ENCODE measurements at regions not wholly inside any gene's neighbourhood (a gene's known extent, or its start where the extent isn't known, plus 50 kb on each side); places are given as distances from the start of the nearest gene placed in this dataset.
A peak's percentile ranks its signal among the peaks of the same experiment; 100 is the strongest.
"Not testable (repeated sequence)": the region's sequence is repeated elsewhere in the genome, so short reads cannot be mapped to it uniquely, and the experiment has no call there.

GRCh38 chr11:116698080-116698479 is 74.7 kb downstream of the BUD13 start:
- DNase-seq = no peak

- no peak for DNase-seq
These were observed 75.1 kb downstream of the BUD13 start for GRCh38 chr11:116697639-116698038.

GRCh38 chr11:116697011-116697410 is 75.8 kb downstream of the BUD13 start:
- DNase-seq = no peak

- no peak for DNase-seq
These were observed 76.3 kb downstream of the BUD13 start for GRCh38 chr11:116696381-116696941.

GRCh38 chr11:116695657-116696254 is 77.0 kb downstream of the BUD13 start:
- no peak for DNase-seq

- no peak for DNase-seq
These were observed 77.8 kb downstream of the BUD13 start for GRCh38 chr11:116694815-116695590.

GRCh38 chr11:116694349-116694725 is 78.5 kb downstream of the BUD13 start:
- DNase-seq = no peak

GRCh38 chr11:116693593-116694348 is 79.0 kb downstream of the BUD13 start:
- DNase-seq = no peak

GRCh38 chr11:116693102-116693570 is 79.7 kb downstream of the BUD13 start:
- no peak for DNase-seq

GRCh38 chr11:116692318-116693101 is 80.3 kb downstream of the BUD13 start:
- no peak for DNase-seq

- DNase-seq = peak; percentile 39 to 53
These were observed 81.0 kb downstream of the BUD13 start for GRCh38 chr11:116691771-116692177.

GRCh38 chr11:116690611-116691010 is 82.2 kb downstream of the BUD13 start:
- no peak for DNase-seq

GRCh38 chr11:116689413-116690127 is 83.2 kb downstream of the BUD13 start:
- no peak for DNase-seq

GRCh38 chr11:116688202-116688540 is 84.6 kb downstream of the BUD13 start:
- DNase-seq = no peak

- DNase-seq = no peak
These were observed 85.2 kb downstream of the BUD13 start for GRCh38 chr11:116687458-116688201.

GRCh38 chr11:116686866-116687265 is 85.9 kb downstream of the BUD13 start:
- DNase-seq = no peak

GRCh38 chr11:116683982-116684381 is 88.8 kb downstream of the BUD13 start:
- no peak for DNase-seq

GRCh38 chr11:116680349-116681125 is 92.2 kb downstream of the BUD13 start:
- DNase-seq = no peak

- no peak for DNase-seq
These were observed 93.9 kb downstream of the BUD13 start for GRCh38 chr11:116678887-116679286.

GRCh38 chr11:116667318-116667717 is 105.5 kb downstream of the BUD13 start:
- DNase-seq = not testable (repeated sequence)

Measured in CD4-positive, alpha-beta T cell treated with Interferon alpha-2 for 1 hour (primary cell).